HFFc6 (cell line): ENCODE measurements at regions not wholly inside any gene's neighbourhood (a gene's known extent, or its start where the extent isn't known, plus 50 kb on each side); places are given as distances from the start of the nearest gene placed in this dataset.
A peak's percentile ranks its signal among the peaks of the same experiment; 100 is the strongest.

ENCODE experiments used
- DNase-seq: peaks from one replicate; pipeline ENCODE4 v3.0.0-alpha.2; 2018
- H3K27ac Mint-ChIP-seq: 2 replicates; pipeline ENCODE4 v1.8.0; 2020; ENCODE audit warnings: mild to moderate bottlenecking, mixed read lengths
- H3K27me3 Mint-ChIP-seq: 2 replicates; pipeline ENCODE4 v1.8.0; 2021; ENCODE audit warnings: mild to moderate bottlenecking, moderate library complexity, mixed read lengths; ENCODE audit not compliant: insufficient read depth
- H3K36me3 Mint-ChIP-seq: 2 replicates; pipeline ENCODE4 v1.8.0; 2021; ENCODE audit warnings: low read depth, mixed read lengths
- H3K4me1 Mint-ChIP-seq: 2 replicates; pipeline ENCODE4 v1.8.0; 2020; ENCODE audit warnings: low read depth, mixed read lengths
- H3K4me3 Mint-ChIP-seq: 2 replicates; pipeline ENCODE4 v1.8.0; 2020; ENCODE audit warnings: mild to moderate bottlenecking, moderate library complexity, mixed read lengths
- H3K9me3 Mint-ChIP-seq: 2 replicates; pipeline ENCODE4 v1.8.0; 2020; ENCODE audit warnings: mild to moderate bottlenecking, mixed read lengths
- TF ChIP-seq, protein P1 (sequence below): fragments of 200-600 bp; sonication (generic); IDR thresholded peaks from 2 replicates; pipeline ENCODE4 v1.5.0; 2021; ENCODE audit warnings: antibody characterized with exemption, mild to moderate bottlenecking

DNA sequence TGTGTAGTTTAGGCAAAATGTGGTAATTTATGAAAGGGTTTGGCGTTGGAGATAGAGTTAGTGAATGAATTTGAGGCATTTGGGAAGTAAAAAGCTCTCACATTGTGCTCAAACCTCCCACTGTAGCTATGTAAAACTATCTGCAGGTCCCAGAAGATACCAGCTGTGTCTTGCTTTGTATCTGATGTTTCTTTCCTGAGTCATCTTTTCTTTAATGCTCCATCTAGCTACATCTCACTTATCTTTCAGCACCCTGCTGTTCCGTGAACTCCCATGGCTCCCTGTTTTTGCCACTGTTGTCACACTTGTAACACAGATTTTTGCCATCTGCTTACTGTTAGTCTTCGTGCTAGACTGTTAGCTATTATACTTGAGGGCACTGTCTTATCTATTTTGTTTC, 253.1 kb downstream of the NPR3 start:
- Mint-ChIP-seq H3K27me3 (no peaks in the 10 kb centered on the region), H3K27ac (no peak overlapping the region), H3K9me3 (no peaks in the 10 kb centered on the region), H3K4me1 (peaks cover 30% of the 10 kb centered on the region), H3K4me3 (no peak overlapping the region), H3K36me3 (no peaks in the 10 kb centered on the region)
- peak; percentile 8 for DNase-seq
- TF ChIP-seq, protein P1, sequence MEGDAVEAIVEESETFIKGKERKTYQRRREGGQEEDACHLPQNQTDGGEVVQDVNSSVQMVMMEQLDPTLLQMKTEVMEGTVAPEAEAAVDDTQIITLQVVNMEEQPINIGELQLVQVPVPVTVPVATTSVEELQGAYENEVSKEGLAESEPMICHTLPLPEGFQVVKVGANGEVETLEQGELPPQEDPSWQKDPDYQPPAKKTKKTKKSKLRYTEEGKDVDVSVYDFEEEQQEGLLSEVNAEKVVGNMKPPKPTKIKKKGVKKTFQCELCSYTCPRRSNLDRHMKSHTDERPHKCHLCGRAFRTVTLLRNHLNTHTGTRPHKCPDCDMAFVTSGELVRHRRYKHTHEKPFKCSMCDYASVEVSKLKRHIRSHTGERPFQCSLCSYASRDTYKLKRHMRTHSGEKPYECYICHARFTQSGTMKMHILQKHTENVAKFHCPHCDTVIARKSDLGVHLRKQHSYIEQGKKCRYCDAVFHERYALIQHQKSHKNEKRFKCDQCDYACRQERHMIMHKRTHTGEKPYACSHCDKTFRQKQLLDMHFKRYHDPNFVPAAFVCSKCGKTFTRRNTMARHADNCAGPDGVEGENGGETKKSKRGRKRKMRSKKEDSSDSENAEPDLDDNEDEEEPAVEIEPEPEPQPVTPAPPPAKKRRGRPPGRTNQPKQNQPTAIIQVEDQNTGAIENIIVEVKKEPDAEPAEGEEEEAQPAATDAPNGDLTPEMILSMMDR = no peak

DNA sequence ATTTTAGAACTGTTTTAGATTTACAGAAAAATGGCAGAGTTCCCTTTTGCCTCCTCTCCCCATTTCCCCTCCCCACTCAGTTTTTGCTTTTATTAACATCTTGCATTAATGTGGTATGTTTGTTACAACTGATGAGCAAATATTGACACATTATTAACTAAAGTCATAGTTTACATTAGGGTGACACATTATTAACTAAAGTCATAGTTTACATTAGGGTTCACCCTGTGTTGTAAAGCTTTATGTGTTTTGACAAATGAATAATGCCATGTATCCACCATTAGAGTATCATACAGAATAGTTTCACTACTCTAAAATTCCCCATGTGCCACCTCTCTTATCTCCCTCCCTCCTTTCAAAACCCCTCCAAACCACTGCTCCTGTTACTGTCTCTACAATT, 262.5 kb downstream of the NPR3 start:
- no peaks in the 10 kb centered on the region for H3K36me3 Mint-ChIP-seq
- H3K4me1 Mint-ChIP-seq = peaks cover 10% of the 10 kb centered on the region; the same call in 1 of the 2 replicates
- H3K4me3 Mint-ChIP-seq = no peak overlapping the region
- DNase-seq = no peak
- TF ChIP-seq, protein P1 = no peak
- H3K9me3 Mint-ChIP-seq = no peaks in the 10 kb centered on the region
- no peaks in the 10 kb centered on the region for H3K27me3 Mint-ChIP-seq
- H3K27ac Mint-ChIP-seq = no peak overlapping the region

DNA sequence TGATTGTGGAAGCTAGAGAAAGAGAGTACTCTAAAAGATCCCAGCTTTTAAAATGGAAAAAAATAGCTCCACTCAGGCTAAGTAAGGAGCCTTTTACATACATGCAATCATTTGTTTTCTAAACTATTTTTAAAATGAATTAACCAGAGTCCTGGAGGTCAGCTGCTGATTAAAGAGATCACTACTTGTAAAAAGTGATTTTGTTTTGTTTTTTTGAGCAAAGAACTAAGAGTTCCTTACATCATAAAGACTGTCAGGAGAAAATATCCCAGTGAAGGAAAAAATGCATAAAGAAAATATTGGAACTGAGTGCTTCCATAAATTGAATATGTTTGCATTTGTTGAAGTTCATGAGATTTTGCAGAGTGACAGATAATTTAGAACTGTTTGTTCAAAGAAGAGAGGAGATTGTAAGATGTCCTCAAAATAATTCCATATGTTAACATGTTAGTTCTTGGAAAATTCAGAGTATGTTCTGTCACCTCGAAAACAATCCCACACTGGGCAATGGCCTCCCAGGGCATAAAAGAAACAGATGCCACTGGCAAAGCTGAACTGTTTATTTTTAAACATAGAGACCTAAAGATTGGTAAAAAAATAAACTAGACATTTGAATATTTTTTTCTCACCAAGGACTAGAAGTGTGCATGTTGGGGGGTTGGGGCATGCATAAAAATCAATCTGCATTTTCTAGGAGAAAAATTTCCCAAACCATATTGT, 264.7 kb downstream of the NPR3 start:
- Mint-ChIP-seq H3K9me3 (no peaks in the 10 kb centered on the region), H3K4me3 (no peak overlapping the region), H3K27ac (no peak overlapping the region), H3K36me3 (no peaks in the 10 kb centered on the region), H3K27me3 (no peaks in the 10 kb centered on the region; the same call in 1 of the 2 replicates), H3K4me1 (peaks cover 27% of the 10 kb centered on the region)
- no peak for DNase-seq
- TF ChIP-seq, protein P1 = no peak

DNA sequence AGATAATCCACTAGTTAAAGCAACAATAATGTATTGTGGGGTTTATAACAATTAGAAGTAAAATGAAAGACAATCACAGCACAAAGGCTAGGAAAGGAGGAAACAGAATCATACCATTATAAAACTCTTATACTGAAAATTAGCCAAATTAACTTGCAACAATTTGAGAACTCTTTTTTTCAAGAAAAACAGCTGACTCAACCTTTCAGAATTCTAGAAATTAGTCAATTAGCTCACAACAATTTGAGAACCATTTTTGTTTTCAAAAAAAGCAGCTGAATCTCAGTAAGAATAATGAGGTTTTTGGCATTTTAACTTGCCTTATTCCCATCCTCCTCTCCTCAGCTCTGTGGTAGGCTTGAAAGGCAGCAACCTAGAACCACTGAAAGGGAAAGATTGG, 269.9 kb downstream of the NPR3 start:
- Mint-ChIP-seq H3K36me3 (peaks cover 36% of the 10 kb centered on the region), H3K4me1 (peaks cover 61% of the 10 kb centered on the region), H3K9me3 (peaks cover 22% of the 10 kb centered on the region), H3K4me3 (no peak overlapping the region), H3K27me3 (peaks cover 2% of the 10 kb centered on the region), H3K27ac (no peak overlapping the region)
- TF ChIP-seq, protein P1 = no peak
- no peak for DNase-seq

DNA sequence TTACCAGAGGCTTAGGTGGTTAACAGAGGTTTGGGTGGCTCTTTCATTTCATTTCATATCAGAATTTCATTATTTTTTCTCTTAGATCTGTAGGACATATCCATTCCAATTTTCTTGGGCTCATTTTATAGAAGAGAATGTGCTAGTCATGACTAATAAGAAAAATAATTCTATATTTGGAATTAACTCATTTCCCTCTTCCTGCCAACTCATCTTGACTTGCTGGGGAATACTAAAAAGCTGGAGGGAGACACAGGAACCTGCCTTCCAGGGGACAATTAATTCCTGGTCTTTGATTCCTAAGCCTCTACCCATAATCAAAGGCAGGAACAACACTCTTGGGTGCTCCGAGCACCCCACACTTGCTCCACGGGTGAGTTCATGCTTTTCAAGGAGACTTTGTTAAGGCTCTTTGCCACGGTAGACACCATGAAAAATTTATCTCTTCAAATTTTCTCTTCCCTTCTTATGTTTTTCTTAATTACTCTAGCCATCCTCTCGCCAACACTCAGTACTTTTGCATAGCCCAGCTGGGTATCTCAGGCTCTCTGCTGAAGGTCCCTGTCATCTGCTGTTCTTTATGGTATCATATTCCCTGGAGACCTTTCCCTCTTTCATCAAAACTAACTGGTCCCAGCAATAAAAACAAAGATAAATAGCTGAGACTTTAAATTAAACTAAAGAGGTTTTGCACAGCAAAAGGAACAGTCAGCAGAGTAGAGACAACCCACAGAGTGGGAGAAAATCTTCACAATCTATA, 273.9 kb downstream of the NPR3 start:
- Mint-ChIP-seq H3K9me3 (peaks cover 22% of the 10 kb centered on the region), H3K36me3 (peaks cover 44% of the 10 kb centered on the region), H3K27me3 (peaks cover 2% of the 10 kb centered on the region; the same call in 1 of the 2 replicates), H3K27ac (peak overlapping the region; percentile 94), H3K4me1 (peaks cover 66% of the 10 kb centered on the region), H3K4me3 (peak overlapping the region; percentile 67)
- peak; percentile 39 for DNase-seq
- TF ChIP-seq, protein P1 = no peak
